ENCODE measurements at regions not wholly inside any gene's neighbourhood (a gene's known extent, or its start where the extent isn't known, plus 50 kb on each side); places are given as distances from the start of the nearest gene placed in this dataset.
"Not testable (repeated sequence)": the region's sequence is repeated elsewhere in the genome, so short reads cannot be mapped to it uniquely, and the experiment has no call there.

GRCh38 chr13:69617587-69617986, 490.0 kb upstream of the ATXN8OS start:
- H3K36me3 ChIP-seq (ENCODE audit: control insufficient read depth in 4 of 4, insufficient read depth in 3 of 4, low read depth in 1 of 4, low read length in 3 of 4): no peaks in the 10 kb centered on the region
- H3K4me3 ChIP-seq (ENCODE audit: low read depth in 1 of 3, low read length in 3 of 3): no peak overlapping the region
- TF ChIP-seq RAD21 (IDR thresholded peaks at IDR 0.05) (no peak), GABPA (IDR thresholded peaks at IDR 0.05 in 1 of 2, conservative IDR thresholded peaks at IDR 0.05 in 1 of 2) (no peak), ATF3 (IDR thresholded peaks at IDR 0.05) (no peak), FOXA1 (IDR thresholded peaks at IDR 0.05) (no peak), EGR1 (IDR thresholded peaks at IDR 0.05; ENCODE audit: low read depth in 2 of 2) (no peak), HNF4G (IDR thresholded peaks at IDR 0.05) (no peak), TAF1 (conservative IDR thresholded peaks at IDR 0.05) (no peak), REST (IDR thresholded peaks at IDR 0.05) (no peak), CTCF (IDR thresholded peaks at IDR 0.05; ENCODE audit: low read depth, low read length, missing input control) (no peak), JUND (IDR thresholded peaks at IDR 0.05) (no peak), MAX (IDR thresholded peaks at IDR 0.05) (no peak), SP1 (IDR thresholded peaks at IDR 0.05) (no peak), HNF4A (conservative IDR thresholded peaks at IDR 0.05) (no peak), FOXA2 (IDR thresholded peaks at IDR 0.05) (no peak)
- H3K9ac ChIP-seq (ENCODE audit: low read depth in 1 of 2, low read length in 2 of 2): no peak overlapping the region
- H3K27ac ChIP-seq (ENCODE audit: low read depth in 1 of 2, low read length in 2 of 2): no peak overlapping the region
- no peak for DNase-seq (ENCODE audit: low spot score)
- no peaks in the 10 kb centered on the region for H3K27me3 ChIP-seq (ENCODE audit: control insufficient read depth in 4 of 4, insufficient read depth in 4 of 4, low read length in 3 of 4)
- H3K4me1 ChIP-seq (ENCODE audit: control insufficient read depth in 4 of 4, insufficient read depth in 4 of 4, low read length in 3 of 4): peaks cover 0 to 33% (median 14%) of the 10 kb centered on the region in 4 donors
- WGBS: 57% methylated on average over 2 of the region's 2 CpGs
- no peaks in the 10 kb centered on the region for H3K9me3 ChIP-seq (ENCODE audit: control insufficient read depth in 4 of 4, low read length in 3 of 4)

- H3K4me1 ChIP-seq (ENCODE audit: control insufficient read depth in 4 of 4, insufficient read depth in 4 of 4, low read length in 3 of 4): peaks cover 0 to 35% (median 14%) of the 10 kb centered on the region in 4 donors
- no peaks in the 10 kb centered on the region for H3K36me3 ChIP-seq (ENCODE audit: control insufficient read depth in 4 of 4, insufficient read depth in 3 of 4, low read depth in 1 of 4, low read length in 3 of 4)
- no peak for DNase-seq (ENCODE audit: low spot score)
- no peak for TF ChIP-seq EGR1 (IDR thresholded peaks at IDR 0.05; ENCODE audit: low read depth in 2 of 2)
- no peak for TF ChIP-seq HNF4G (IDR thresholded peaks at IDR 0.05)
- TF ChIP-seq FOXA1 (IDR thresholded peaks at IDR 0.05): no peak
- no peak for TF ChIP-seq RXRA (IDR thresholded peaks at IDR 0.05)
- TF ChIP-seq TAF1 (conservative IDR thresholded peaks at IDR 0.05): no peak
- TF ChIP-seq ZBTB33 (IDR thresholded peaks at IDR 0.05): no peak
- no peak for TF ChIP-seq HNF4A (conservative IDR thresholded peaks at IDR 0.05)
- TF ChIP-seq YY1 (IDR thresholded peaks at IDR 0.05): no peak
- no peak for TF ChIP-seq ATF3 (IDR thresholded peaks at IDR 0.05)
- 82% methylated on average over 3 of the region's 3 CpGs for WGBS
- no peak overlapping the region for H3K9ac ChIP-seq (ENCODE audit: low read depth in 1 of 2, low read length in 2 of 2)
- no peaks in the 10 kb centered on the region for H3K27me3 ChIP-seq (ENCODE audit: control insufficient read depth in 4 of 4, insufficient read depth in 4 of 4, low read length in 3 of 4)
- H3K27ac ChIP-seq (ENCODE audit: low read depth in 1 of 2, low read length in 2 of 2): no peak overlapping the region
- no peaks in the 10 kb centered on the region for H3K9me3 ChIP-seq (ENCODE audit: control insufficient read depth in 4 of 4, low read length in 3 of 4)
- no peak overlapping the region for H3K4me3 ChIP-seq (ENCODE audit: low read depth in 1 of 3, low read length in 3 of 3)
These were observed 491.2 kb upstream of the ATXN8OS start for GRCh38 chr13:69616396-69616795.

- H3K9ac ChIP-seq (ENCODE audit: low read depth in 1 of 2, low read length in 2 of 2); DNase-seq (ENCODE audit: low spot score); H3K4me3 ChIP-seq (ENCODE audit: low read depth in 1 of 3, low read length in 3 of 3); H3K27ac ChIP-seq (ENCODE audit: low read depth in 1 of 2, low read length in 2 of 2); H3K9me3 ChIP-seq (ENCODE audit: control insufficient read depth in 4 of 4, low read length in 3 of 4); H3K36me3 ChIP-seq (ENCODE audit: control insufficient read depth in 4 of 4, insufficient read depth in 3 of 4, low read depth in 1 of 4, low read length in 3 of 4); H3K27me3 ChIP-seq (ENCODE audit: control insufficient read depth in 4 of 4, insufficient read depth in 4 of 4, low read length in 3 of 4): not testable (repeated sequence)
- WGBS: 88% methylated on average over 6 of the region's 8 CpGs
- H3K4me1 ChIP-seq (ENCODE audit: control insufficient read depth in 4 of 4, insufficient read depth in 4 of 4, low read length in 3 of 4): peaks cover 0 to 35% (median 14%) of the 10 kb centered on the region in 4 donors
These were observed 492.6 kb upstream of the ATXN8OS start for GRCh38 chr13:69615055-69615454.
